Neural progenitor cell (in vitro differentiated cells): ENCODE measurements at regions not wholly inside any gene's neighbourhood (a gene's known extent, or its start where the extent isn't known, plus 50 kb on each side); places are given as distances from the start of the nearest gene placed in this dataset.

Source experiments
- CTCF ChIP-seq: fragments of 200-600 bp; sonication (generic); IDR thresholded peaks from 2 replicates; pipeline ENCODE4 v1.5.1; 2017; ENCODE audit warnings: antibody characterized with exemption, mild to moderate bottlenecking
- EZH2phosphoT487 ChIP-seq: fragments of 200-600 bp; sonication (generic); IDR thresholded peaks from 2 replicates; pipeline ENCODE4 v1.6.1; 2017; ENCODE audit warnings: antibody characterized with exemption

DNA sequence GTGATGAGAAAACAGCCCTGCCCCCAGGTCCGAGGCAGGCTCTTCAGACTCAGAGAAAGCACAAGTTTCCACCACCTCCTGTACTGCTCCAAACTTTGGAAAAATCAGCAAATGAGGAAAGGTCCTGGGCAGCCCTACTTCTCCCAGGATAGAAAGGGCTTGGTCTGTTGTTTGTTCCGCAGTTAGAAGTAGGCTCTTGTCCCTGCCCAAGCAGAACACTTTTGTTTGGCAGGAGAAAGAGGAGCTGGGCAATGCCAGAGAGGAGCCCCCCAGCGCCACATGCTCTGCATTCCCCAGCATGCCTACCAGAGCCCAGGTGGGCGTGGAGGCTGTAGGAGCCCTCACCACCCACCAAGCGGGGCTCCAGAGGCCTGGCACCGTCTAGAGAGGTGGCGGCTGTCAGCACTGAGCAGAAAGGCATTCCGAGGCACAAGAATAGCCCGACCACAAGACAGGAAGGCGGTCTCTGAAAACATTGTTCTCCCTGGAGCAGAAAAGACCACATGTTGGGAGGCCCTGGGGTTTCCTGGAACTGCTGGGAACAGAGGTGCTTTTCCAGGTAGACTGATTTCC is 90.3 kb upstream of the CD82 start:
- TF ChIP-seq CTCF (no peak), EZH2phosphoT487 (no peak)
